NOMO-1 treated with DMSO at 0.1 percent for 48 hours (cell line): ENCODE measurements at regions not wholly inside any gene's neighbourhood (a gene's known extent, or its start where the extent isn't known, plus 50 kb on each side); places are given as distances from the start of the nearest gene placed in this dataset.
"Not testable (repeated sequence)": the region's sequence is repeated elsewhere in the genome, so short reads cannot be mapped to it uniquely, and the experiment has no call there.

ENCODE experiments used
- DNase-seq: peaks from one replicate; lab custom pipeline; 2025; ENCODE audit not compliant: unreplicated experiment; lab: John Stamatoyannopoulos, UW

DNA sequence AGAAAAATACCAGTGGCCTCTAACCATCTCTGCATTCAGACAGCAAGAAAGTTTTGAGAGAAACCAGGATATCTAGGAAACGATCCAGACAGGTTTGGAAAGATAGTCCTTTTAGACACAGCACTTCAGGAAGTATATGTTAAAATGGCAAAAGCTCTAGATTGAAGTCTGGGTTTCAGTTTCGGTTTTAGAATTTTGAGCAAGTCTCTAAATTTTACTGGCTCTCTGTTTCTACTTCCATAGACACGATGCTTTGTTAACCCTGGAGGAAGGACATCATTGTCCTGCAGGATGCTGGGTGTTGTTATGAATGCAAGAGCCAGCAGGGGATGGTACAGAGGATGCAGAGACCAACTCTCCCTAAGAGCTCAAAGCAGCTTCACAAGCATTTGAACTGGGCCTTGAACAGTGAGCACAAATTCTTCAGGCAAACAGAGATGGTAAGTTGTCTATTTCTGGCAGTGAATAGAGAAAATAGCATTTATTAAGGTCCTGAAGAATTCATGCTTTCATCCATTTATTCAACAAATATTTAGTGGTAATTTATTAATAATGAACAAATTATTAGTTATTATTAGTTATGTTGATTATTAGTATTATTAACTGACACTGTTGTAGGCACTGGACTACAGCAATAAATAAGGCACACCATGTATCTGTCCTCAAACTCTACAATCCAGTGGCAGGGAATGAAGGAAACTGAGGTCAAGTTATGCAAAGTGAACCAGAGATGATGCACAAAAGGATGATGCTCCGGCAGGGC lies 152.7 kb upstream of the NRP1 start:
- DNase-seq = peak; percentile 35

GRCh38 chr10:33485276-33485675 lies 150.8 kb upstream of the NRP1 start:
- no peak for DNase-seq

DNA sequence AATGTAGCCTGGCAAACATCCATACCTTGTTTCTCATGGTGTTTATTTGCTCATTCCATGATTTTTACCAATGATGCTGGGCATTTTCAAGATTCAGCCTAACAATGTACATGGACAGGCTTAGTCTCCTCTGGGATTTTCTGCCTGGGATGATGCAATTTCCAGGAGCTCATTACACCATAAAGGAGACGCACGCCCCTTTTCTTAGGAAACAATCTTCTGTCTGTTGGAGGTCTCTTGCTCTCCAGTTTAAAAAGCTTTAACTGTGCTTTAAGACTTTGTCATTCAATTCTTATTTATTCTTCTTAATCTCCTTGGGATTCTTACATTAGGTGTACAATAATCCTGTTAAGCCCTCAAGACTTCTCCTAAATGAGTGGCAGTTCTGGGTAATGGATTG lies 150.3 kb upstream of the NRP1 start:
- no peak for DNase-seq

GRCh38 chr10:33483816-33484190 lies 149.3 kb upstream of the NRP1 start:
- DNase-seq = no peak

- no peak for DNase-seq
Measured at GRCh38 chr10:33483124-33483815, 148.8 kb upstream of the NRP1 start.

- DNase-seq = no peak
Measured at GRCh38 chr10:33482486-33482885, 148.0 kb upstream of the NRP1 start.

GRCh38 chr10:33481184-33481583 lies 146.7 kb upstream of the NRP1 start:
- DNase-seq = no peak

DNA sequence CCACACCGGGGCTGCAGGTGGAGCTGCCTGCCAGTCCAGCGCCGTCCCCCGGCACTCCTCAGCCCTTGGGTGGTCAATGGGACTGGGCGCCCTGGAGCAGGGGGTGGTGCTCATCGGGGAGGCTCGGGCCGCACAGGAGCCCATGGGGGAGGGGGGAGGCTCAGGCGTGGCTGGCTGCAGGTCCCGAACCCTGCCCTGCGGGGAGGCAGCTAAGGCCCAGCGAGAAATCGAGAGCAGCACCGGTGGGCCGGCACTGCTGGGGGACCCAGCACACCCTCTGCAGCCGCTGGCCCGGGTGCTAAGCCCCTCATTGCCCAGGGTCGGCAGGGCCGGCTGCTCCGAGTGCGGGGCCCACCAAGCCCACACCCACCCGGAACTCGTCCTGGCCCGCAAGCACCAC lies 145.9 kb upstream of the NRP1 start:
- not testable (repeated sequence) for DNase-seq

- no peak for DNase-seq
Measured at GRCh38 chr10:33478675-33479125, 144.2 kb upstream of the NRP1 start.

GRCh38 chr10:33478089-33478674 lies 143.7 kb upstream of the NRP1 start:
- no peak for DNase-seq

- no peak for DNase-seq
Measured at GRCh38 chr10:33477291-33478088, 143.0 kb upstream of the NRP1 start.

DNA sequence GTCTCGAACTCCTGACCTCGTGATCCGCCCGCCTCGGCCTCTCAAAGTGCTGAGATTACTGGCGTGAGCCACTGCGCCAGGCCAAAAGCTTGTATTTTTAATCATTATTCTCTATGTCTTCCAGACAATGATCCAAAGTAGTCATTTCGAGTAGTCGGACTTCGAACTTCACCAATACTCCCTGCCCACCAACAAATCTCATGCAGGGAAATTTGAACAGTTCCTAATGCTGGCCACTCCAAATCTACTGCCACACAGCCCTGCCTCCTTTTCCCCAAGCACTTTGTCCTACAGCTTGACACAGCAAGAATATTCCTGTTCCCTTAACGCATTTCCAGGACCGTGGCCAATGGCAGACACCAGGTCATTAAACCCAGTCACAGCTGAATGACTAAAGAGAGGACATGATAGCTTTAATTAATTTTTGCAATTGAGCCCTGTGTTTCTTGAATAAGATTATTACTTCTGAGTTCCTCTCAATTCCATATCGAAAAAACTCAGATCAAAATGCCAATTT lies 142.3 kb upstream of the NRP1 start:
- DNase-seq = no peak

DNA sequence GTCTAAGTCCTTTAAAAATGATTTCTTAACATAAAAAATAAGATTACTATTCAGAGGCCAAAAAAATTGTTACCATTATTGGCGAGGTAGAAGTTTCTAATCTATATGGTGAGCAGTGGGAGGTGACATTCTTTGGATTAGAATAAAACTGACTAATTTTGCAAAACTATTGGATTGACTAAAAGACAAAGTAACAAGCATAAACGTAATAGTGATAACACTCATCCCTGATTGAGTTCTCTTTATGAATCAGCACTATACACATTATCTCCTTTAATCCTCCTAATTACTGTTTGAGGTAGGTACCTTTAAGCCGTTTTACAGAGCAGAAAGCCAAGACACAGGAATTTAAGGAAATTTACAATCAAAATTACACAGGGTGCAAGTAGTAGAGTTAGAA lies 139.2 kb upstream of the NRP1 start:
- DNase-seq = no peak

- not testable (repeated sequence) for DNase-seq
Measured at GRCh38 chr10:33468006-33468405, 133.5 kb upstream of the NRP1 start.

GRCh38 chr10:33465747-33466146 lies 131.3 kb upstream of the NRP1 start:
- no peak for DNase-seq

GRCh38 chr10:33463011-33463410 lies 128.5 kb upstream of the NRP1 start:
- DNase-seq = no peak

GRCh38 chr10:33461295-33461640 lies 126.8 kb upstream of the NRP1 start:
- DNase-seq = no peak

DNA sequence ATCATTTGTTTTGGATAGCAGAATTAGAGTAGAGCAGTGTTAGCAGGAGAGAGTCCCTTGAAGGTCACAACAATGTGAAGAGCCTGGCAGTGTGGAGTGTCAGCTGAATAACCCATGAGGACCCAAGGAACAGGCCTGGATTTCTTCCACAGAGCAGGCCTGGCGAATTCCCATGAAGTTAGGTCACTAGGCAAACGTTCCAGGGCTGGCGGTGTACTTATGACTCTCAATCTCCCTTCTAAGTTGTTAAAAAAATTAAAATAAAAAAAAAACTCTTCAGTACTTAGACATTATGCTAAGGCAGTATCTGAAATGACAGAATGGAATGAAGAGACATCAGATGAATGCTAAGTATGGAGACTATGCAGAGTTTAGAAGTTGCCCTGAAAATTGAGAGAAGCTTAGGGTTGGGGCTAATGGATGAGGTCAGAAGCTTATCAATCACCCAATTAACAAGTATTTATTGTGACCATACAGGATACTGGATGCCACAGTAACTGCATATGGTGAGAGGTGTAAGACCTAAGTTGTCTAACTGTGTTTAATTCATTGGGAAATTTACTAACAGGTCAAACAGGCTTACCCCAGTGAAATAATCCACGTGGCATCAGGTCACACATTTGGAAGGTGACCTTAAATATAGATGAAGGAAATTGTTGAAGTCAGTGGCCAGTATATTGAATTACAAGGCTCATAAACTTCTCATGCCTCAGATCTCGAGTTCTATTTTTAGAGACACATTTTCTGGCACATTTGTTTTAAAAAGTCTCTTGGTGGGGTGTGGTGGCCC lies 126.2 kb upstream of the NRP1 start:
- DNase-seq = no peak

DNA sequence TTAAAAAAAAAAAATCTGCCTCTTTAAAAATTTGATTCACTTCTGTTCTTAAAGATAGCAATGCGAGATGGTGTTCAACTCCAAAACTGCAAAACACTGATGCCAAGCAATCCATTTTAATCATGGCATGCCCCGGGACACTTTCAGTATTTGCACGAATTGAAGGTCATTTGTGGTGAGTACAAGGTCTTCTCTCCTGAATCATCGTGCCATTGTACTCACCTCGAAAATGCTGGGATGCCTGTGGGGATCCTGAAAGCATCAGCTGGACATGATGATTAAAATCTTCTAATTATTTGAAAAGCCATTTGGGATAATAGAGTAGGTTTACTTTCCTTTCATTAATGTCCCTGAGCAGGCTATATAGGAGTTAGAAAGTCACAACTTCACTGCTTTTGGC lies 125.1 kb upstream of the NRP1 start:
- DNase-seq = no peak

GRCh38 chr10:33455029-33455428 lies 120.6 kb upstream of the NRP1 start:
- no peak for DNase-seq

- no peak for DNase-seq
Measured at GRCh38 chr10:33454554-33454953, 120.1 kb upstream of the NRP1 start.
